ENCODE measurements at regions not wholly inside any gene's neighbourhood (a gene's known extent, or its start where the extent isn't known, plus 50 kb on each side); places are given as distances from the start of the nearest gene placed in this dataset.

DNA sequence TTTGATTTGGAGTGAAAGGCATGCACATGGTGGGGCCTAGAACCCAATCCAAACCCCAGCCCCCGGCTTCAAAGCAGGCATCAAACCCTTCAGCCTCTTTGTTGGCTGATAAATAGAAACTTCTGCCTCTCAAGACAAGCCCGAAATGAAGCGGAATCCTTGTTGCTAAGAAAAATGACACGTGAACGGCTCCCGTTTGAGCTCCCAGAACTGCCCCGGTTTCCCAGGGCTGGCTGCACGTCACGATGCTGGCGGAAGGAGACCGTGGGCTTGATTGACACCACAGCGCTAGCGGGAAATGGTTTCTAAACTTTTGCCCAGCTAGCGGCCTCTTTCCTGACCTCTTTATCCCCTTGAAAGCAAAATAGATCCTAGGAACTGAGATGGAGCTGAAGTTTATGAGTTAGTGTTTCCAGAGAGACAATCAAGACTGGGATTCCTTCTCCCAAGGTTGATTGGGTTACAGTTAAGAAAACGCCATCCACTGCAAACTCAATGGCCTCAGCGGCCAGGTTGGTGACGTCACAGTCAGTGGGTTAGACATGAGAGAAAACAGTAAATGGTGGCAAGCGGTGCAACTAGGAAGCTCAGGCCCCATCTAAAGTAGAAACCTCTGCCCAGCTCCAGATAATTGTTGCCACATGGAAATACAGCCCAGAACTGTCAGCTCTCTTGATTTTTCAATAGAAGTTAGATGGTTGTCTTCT lies 117.0 kb downstream of the ANKRD60 start:
- peak in 14 of 56 donors; percentile 16 to 43 (median 31) for DNase-seq

DNA sequence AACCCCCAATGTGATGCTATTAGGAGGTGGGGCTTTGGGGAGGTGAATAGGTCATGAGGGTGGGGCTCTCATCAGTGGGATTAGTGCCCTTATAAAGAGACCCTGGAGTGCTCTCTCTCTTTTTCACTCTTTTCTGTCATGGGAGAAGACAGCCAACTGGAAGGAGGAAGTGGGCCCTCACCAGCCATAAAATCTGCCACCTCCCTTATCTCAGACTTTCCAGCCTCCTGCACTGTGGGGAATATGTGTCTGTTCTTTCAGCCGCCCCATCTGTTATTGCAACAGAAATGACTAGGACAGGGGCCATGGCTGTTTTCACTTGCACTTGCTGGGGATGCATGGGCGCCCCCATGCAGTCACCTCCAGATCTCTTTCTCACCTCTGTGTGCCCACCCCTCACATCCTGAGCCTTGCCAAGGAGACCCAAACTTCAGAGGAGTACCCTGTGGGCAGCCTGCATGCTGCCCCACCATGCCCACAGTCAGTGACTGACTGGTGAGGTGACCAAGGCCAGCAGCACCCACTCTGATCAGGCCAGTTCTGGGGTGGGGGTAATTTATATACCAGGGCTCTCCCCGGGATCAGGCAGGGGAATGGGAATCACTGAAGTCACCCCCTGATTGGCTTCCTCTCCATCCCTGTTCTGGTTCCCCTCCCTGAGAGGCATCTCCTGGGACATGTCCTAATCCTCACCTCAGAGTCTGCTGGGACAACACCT lies 118.4 kb downstream of the ANKRD60 start:
- no peak for DNase-seq

DNA sequence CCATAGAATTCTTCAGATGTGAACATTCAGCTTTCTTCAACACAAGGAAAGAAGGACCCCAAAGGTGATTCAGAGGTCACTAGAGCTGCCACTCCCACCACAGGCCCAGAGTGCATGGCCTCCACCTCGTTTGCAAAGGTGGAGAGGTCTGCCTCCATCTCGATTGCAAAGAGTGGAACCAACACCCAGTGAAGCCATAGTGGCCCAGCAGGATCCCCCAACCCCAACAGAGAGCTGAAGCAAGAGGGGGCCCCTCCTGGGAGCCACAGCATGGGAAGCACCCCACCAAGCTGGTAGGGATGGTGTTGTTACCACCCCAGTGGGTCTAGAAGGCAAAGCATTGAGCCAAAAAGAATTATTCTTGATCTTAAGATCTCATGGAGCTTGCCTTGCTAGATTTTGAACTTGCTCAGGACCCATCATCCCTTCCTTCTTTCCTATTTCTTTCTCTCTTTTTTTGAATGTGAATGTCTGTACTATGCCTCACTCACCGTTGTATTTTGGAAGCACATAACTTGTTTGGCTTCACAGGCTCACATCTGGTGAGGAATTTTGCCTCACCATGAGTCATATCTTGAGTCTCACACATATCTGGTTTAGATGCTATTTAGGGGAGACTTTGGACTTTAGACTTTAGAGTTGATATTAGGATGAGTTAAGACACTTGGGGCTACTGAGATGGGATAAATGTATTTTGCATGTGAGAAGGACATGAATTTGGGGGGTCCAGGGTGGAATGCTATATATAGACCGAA lies 119.2 kb downstream of the ANKRD60 start:
- DNase-seq: no peak

DNA sequence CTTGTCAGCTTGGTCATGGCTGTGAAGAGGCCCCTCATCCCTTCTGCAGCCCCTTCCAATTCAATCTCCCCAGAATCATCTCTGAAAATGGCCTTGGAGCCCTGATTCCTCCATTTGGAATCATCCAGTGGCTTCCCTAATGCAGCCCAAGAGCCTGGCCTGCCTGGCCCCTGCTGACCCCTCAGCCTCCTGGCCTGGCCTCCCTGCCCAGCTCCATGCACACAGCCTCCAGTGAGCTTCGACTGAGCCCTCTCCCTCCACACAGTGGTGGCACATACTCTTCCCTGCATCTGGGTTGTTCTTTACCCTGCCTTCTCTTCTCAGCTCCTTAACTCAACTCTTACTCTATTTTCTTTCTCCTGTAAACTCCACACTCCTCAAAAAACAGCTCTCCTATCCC lies 120.9 kb downstream of the ANKRD60 start:
- DNase-seq: no peak

DNA sequence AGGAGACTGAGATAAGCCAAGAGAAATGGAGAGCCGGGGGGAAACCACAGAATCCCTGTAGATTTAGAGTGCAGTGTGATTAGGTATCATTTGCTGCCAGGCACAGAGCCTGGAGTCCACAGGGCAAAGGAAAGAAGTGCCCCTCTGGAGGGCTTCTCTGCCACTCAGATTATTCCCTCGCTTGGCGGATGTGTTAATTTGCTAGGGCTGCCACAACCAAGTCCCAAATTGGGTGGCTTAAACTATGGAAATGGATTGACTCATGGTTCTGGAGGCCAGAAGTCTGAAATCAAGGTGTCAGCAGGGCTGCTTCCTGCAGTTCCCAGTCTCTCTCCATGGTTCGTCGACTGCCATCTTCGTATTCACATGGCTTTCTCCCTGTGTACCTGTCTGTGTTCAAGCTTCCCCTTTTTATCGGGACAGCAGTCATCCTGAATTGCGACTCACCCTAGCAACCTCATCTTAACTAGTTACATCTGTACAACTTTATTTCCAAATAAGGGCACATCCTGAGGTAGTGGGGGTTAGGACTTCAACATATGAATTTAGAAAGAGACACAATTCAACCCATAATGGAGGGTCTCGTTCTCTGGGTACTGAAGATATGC lies 122.2 kb downstream of the ANKRD60 start:
- DNase-seq: no peak

DNA sequence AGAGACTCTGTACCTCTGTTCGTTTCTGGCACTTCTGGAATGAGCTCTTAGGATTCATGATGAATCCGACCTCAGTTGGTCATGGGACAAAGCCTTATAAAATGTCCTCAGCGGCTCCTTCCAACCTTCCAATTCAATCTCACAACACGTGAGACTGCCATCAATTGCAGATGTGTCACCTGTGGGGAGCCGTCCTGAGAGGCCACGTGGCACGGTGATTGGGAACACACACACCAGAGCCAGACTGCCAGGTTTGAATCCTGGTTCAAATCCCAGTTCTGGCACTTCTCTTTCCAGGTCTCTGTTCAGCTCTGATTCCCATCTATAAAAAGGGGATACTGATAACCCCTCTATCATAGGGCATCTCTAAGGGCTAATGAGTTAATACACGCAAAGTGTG lies 124.5 kb downstream of the ANKRD60 start:
- DNase-seq: no peak

DNA sequence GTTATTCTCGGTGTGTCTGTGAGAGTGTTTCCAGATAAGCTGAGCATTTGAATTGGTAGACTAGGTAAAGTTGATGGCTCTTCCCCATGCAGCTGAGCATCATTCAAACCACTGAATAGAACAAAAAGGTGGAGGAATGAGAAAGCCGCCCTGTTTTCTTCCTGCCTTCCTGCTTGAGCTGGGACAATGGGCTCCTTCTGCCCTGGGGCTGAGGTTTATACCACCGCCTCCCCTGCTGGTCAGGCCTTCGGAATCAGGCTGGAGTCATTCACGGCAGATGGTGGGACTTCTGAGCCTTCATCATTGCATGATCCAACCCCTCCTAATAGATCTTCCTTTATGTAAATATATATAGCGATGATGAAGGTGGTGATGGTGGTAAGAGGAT lies 124.9 kb downstream of the ANKRD60 start:
- DNase-seq: no peak

DNA sequence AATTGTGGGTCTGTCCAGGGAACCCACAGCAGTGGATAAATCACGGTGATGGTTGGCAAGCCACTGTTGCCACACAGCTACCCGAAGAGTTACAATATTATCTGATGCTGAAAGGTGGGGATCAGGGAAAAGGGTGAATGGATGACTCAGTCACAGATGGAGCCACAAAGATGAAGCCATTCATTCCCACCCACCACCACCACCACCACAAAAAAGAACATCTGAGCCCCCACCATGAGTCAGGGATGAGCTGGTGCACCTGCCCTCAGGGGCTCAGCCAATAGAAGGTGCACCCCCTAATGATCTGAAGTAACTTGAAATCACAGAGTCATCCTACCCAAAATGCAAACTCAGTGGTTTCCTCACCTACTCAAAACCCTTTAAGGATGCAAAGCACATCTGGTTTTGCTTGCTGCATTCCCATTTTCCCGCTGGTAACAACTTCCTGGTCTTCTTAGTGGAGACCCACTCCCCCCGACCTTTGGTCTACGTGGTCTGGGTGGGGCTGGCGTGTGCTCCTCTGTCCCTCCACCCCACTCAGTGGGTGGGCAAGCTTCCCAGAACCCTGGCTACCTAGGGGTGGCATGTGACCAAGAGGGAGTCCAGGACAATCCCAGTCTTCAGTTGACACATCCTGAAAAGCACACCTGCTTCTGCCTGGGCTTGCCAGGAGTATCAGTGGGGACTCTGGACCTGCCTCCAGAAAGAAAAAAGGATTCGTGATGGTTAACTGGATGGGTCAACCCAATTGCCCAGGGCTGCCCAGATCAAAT lies 125.5 kb downstream of the ANKRD60 start:
- DNase-seq: peak in 22 of 56 donors; percentile 2 to 80 (median 44)

DNA sequence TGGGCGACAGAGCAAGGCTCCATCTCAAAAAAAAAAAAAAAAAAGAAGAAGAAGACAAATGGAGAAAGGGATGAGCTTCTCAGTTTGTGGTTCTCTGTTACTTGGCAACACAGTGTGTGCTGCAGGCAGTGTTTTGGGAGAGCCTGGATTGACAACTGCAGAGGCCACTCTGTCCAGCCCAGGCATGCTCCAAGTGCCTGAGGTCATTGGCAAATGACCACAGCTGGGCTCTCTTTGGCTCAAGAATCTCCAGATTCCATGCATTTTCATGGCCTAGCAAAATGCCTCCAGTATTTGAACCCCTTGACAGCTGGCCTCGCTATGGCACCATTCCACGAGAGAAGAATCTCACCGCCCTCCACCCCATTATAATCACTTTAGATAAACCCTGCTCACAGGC lies 126.2 kb downstream of the ANKRD60 start:
- peak in 1 of 56 donors; percentile 35 for DNase-seq

DNA sequence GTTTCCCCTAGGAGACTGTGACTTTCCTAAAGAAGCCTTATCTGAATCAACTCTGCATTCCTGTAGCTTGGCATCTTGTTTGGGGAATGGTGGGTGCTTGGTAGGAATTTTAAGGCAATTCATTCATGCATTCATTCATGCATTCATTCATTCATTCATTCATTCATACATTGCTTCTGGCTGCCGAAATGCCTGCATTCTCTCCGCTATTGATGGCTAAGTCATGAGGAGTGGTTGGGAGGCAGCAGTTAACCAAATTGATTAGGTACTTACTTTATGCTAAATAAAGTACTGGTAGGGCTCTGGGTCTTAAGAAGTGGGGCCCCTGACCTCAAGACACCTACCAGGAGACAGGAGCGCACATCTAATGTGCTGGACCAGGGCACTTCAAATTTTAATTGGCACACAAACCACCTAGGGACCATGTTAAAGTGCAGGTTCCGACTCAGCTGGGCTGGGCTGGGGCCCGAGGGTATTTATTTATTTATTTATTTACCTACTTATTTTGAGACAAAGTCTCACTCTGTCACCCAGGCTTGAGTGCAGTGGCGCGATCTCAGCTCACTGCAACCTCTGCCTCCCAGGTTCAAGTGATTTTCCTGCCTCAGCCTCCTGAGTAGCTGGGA lies 127.6 kb downstream of the ANKRD60 start:
- DNase-seq: no peak

DNA sequence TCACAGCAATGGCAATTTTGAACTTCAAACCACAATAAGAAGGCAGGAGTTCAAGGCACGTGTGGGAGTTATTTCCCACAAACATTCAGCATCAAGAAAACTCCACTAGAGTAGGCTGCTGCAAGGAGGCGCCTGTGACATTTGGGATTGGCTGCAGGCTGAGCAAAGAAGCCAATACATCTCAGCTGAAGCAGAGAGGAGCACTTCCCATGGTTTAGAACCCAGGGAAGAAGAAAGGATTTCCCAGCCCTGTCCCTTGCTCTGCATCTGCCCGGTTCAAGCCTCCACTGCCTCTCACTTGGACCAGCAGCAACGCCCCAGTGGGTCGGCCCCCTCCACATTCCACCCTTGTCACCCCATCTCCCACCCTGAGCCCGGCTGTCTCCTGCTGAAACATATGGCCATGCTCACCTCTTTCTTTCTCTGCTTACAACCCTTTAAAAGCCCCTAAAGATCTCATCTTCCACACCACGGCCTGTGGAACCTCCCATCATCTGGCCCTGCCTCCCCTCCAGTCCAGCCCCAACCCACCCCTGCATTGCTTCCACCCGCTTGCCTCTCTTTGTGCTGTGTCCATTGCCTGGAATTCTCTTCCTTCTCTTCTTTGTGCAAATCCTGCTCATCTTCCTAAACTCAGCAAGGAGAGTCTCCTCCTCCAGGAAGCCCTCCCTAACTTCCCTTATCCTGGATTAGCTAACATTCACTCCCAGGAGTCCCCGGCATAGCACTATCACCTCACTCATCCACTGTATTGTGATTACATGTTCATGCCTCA lies 128.3 kb downstream of the ANKRD60 start:
- peak in 1 of 56 donors; percentile 5 for DNase-seq

DNA sequence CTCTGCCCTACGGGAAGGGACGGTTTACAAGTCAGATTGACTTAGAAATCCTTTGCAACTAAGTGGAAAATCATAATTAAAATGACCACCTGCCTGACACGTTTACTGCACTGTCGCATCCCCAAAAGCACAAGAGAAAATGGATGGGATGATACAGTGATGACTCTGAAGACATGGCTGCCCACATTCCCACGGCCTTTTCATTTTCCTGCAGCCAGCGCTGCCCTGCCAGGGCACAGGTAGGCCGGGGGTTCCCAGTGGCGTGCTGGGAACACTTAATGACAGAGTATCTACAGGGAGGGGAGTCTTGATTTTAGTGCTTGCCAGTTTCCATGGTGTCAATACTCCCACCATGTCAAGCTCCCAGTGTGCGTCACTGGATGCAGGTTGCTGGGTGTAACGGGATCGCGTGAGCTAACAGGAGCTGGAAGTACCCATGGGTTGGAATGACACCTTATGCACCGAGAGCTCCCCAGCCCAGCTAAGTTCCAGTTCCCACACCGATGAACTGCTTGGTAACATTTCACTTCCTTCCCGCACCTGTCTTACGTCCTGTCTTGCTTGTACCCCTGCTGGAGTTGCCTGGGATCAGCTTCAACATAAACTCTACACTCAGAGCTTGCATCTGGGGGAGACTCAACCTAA lies 129.0 kb downstream of the ANKRD60 start:
- peak in 15 of 56 donors; percentile 4 to 55 (median 22) for DNase-seq

DNA sequence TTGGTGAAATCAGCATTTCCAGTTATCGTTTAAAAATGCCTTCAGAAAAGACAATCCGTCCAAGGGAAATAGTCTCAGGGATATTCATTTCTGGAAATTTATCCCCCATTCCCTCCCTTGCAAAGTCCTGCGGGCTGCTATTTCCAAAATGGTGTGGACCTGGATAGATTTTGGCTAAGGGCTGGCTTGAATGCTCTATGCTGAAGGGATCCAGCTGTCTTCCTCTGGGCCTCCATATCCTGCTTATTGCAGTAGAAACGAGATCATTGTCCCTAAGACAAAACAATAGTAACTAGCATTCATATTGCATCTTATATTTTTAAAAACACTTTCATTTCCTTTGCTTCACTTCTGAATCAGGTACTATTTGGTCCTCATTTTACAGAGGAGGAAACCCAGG lies 129.9 kb downstream of the ANKRD60 start:
- DNase-seq: no peak

DNA sequence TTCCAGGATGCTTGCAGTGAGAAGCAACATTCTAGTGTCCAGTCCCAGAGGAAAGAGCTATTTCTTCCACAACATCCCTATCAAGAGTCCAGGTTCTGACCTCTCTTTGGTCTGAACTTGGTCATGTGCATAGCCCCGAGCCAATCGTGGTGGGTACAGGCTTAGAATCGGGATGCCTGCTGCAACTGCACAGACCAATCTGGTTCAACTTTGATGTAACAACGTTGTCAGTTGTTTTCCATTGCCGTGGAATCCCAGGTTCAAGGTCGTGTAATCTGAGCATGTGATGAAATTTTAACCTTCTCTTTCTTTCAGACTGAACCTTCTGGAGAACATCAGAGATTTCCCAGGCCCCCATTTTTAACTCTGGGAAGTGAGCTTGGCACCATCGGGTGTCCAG lies 130.5 kb downstream of the ANKRD60 start:
- no peak for DNase-seq

DNA sequence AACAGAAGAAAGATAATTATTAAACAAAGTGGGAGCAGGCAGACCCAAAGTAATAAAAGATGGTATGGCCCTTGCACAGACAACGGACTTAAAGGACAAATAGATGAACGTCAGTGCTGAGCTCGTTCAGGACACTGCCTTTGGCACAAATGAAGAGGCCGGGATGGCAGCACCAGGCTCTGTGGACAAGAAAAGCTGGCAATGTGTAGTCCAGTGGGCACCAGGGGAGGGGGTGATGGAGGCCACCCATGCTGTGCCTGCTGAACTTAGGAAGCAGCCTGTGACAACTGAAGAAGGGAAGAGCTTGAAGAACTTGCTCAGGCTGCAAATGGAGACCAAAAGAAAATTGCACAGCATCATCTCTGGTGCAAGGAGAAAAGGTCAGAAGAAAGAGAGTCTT lies 131.0 kb downstream of the ANKRD60 start:
- DNase-seq: no peak

DNA sequence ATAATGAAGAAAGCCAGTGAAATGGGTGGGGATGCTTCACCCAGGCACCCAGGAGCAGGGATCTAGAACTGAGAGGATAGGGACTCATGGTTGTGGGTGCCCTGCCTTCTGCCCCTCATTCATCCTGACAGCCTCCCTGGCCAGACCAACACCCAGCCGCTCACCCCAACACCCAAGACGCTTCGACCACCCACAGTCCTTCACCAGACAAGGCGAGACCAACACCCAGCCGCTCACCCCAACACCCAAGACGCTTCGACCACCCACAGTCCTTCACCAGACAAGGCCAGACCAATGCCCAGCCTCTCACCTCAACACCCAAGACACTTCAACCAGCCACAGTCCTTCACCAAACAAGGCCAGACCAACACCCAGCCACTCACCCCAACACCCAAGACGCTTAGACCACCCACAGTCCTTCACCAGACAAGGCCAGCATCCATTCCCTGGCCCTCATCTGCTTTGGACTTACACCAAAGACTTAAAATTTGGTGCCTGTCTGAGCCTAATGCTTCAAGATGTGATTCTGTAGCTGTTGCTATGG lies 131.5 kb downstream of the ANKRD60 start:
- no peak for DNase-seq

DNA sequence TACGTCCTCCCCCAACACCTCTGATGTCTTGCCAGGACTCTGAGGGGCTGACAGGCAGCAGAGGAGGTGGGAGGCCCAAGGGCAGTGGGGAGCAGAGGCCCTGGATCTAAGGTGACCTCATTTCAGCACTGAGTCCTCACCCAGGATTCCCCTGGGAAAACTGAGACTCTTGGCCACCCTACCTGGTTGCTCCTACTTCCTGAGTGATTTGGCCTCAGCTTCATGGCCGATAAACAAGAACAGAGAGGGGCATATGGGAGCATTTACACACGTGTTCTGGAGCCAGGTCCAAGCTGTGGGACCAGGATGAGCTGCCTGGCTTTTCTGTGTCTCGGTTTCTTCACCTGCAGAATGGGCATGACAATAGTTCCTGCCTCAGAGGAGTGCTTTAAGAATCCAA lies 133.8 kb downstream of the ANKRD60 start:
- no peak for DNase-seq

DNA sequence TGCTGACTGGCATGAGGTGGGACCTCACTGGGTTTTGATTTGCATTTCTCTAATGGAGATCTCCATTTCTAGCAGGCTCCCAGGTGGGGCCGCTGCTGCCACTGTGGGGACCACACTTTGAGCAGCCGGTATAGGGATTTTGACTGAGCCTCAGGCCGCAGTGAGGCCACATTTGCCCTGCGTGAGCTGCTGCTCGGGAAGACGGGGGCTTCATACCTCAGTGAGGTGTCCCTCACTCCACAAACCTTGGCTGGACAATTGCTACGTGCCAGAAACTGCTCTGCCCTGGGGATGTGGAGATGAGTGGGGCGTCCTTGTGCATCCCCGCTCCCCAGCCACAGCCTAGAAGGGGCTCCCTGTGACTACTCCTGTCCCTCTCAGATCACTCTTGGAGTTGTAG lies 134.3 kb downstream of the ANKRD60 start:
- no peak for DNase-seq

DNA sequence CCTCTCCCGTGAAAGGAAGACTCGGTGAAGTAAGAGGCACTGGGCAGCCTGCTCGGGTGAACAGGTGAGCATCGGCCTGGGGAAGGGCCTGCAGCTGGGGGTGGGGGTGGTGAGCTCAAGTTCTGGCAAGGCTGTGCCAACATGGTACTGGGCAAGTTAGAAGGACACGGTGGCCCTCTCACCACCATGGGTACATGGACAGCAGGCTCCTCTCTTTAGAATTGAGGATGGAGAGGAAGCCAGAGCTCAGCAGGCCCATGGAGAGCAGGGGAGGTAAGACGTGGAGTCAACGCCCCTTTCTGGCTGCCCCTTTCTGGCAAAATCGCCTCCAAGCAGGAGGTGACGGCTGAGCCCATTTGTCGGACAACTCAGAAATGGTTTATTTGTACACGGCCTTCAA lies 135.6 kb downstream of the ANKRD60 start:
- no peak for DNase-seq
